Testis (tissue), 2 donors: ENCODE measurements at regions not wholly inside any gene's neighbourhood (a gene's known extent, or its start where the extent isn't known, plus 50 kb on each side); places are given as distances from the start of the nearest gene placed in this dataset.

ENCODE experiments used
- CTCF ChIP-seq, 3 experiments: fragments of 450-650 bp in 2 of 3; fragments of 200-600 bp in 1 of 3; sonication (generic) in 1 of 3; IDR thresholded peaks; one replicate each; pipeline ENCODE4 v1.5.1; 2016 to 2019; ENCODE audit warnings: antibody characterized with exemption in 3 of 3, mild to moderate bottlenecking in 2 of 3, moderate library complexity in 1 of 3
- POLR2A ChIP-seq: fragments of 450-650 bp; IDR thresholded peaks from one replicate; pipeline ENCODE4 v1.6.1; 2017; ENCODE audit warnings: antibody characterized with exemption, mild to moderate bottlenecking, moderate library complexity

DNA sequence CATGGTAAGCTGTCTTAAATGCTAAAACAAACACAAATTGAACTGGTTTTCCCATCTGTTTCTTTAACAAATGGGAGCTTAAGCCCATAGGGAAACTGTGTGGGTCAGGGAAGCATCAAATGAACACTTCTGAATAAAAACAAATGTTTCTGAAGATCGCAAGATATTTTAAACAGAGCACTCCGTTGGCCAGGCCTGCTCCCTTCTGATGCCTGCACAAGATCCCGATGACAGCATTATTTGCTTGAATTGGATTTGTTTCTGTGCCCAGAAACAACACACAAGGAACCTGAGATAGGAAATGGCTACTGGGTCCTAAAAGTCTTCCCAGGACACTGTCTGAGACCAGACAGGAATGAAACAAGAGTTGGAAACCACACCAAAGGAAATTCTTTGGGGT lies 425.8 kb upstream of the ZFHX3 start:
- TF ChIP-seq POLR2A = no peak
- no peak for TF ChIP-seq CTCF (IDR thresholded peaks at IDR 0.05)
